OCI-LY7 (cell line): ENCODE measurements at regions not wholly inside any gene's neighbourhood (a gene's known extent, or its start where the extent isn't known, plus 50 kb on each side); places are given as distances from the start of the nearest gene placed in this dataset.

Experiments
- BruUV-seq: library from RNA; stranded (reverse); fragments of 400-500 nt; replicated peaks from 2 replicates; lab custom pipeline; 2021; lab: Mats Ljungman, UMichigan
- CTCF ChIA-PET: fragments of 300-600 bp; sonication (Branson Sonifier 250); formaldehyde crosslinking; loops from one replicate; lab custom pipeline; 2022; ENCODE audit warnings: antibody characterized with exemption; ENCODE audit not compliant: unreplicated experiment; lab: Charles Lee
- POLR2A ChIA-PET: fragments of 300-600 bp; sonication (Branson Sonifier 250); formaldehyde crosslinking; loops from one replicate; lab custom pipeline; 2022; ENCODE audit warnings: antibody characterized with exemption; lab: Charles Lee
- DNase-seq: peaks from one replicate; pipeline ENCODE4 v3.0.0-alpha.2; 2015; ENCODE audit warnings: low spot score
- H2AFZ ChIP-seq: fragments of 200-600 bp; sonication (generic), shearing (Covaris generic); 2 replicates; pipeline ENCODE4 v1.6.1; 2014; ENCODE audit warnings: mild to moderate bottlenecking, antibody characterized with exemption, low read length, moderate library complexity
- H3K27ac ChIP-seq: fragments of 200-600 bp; sonication (generic); 2 replicates; pipeline ENCODE4 v1.5.1; 2014; ENCODE audit warnings: mixed run types, low read depth, mild to moderate bottlenecking, moderate library complexity, low read length, inconsistent platforms; ENCODE audit not compliant: poor library complexity, severe bottlenecking
- H3K36me3 ChIP-seq: fragments of 200-600 bp; sonication (generic); 2 replicates; pipeline ENCODE4 v1.6.1; 2014; ENCODE audit warnings: mild to moderate bottlenecking, antibody characterized with exemption, low read length, moderate library complexity, mixed read lengths; ENCODE audit not compliant: insufficient read depth
- H3K4me1 ChIP-seq: fragments of 200-600 bp; sonication (generic); 2 replicates; pipeline ENCODE4 v1.5.1; 2014; ENCODE audit warnings: mild to moderate bottlenecking, low read length; ENCODE audit not compliant: insufficient read depth, poor library complexity, severe bottlenecking
- H3K4me2 ChIP-seq: fragments of 200-600 bp; sonication (generic); 2 replicates; pipeline ENCODE4 v1.6.1; 2014; ENCODE audit warnings: mild to moderate bottlenecking, low read length
- H3K4me3 ChIP-seq: fragments of 200-600 bp; sonication (generic); 2 replicates; pipeline ENCODE4 v1.5.1; 2014; ENCODE audit warnings: mild to moderate bottlenecking, low read depth, low read length; ENCODE audit not compliant: poor library complexity, severe bottlenecking
- H3K79me2 ChIP-seq: fragments of 200-600 bp; sonication (generic); 2 replicates; pipeline ENCODE4 v1.6.1; 2016; ENCODE audit warnings: low read depth, mild to moderate bottlenecking, low read length, moderate library complexity, mixed read lengths; ENCODE audit not compliant: insufficient read depth
- H3K9me2 ChIP-seq: fragments of 200-600 bp; sonication (generic); 2 replicates; pipeline ENCODE4 v1.6.1; 2016; ENCODE audit warnings: mild to moderate bottlenecking, low read length, mixed read lengths; ENCODE audit not compliant: insufficient read depth
- H3K9me3 ChIP-seq: fragments of 200-600 bp; sonication (generic); 2 replicates; pipeline ENCODE4 v1.6.1; 2014; ENCODE audit warnings: mild to moderate bottlenecking, mixed run types, low read length, mixed read lengths
- H4K20me1 ChIP-seq: fragments of 200-600 bp; sonication (generic); 2 replicates; pipeline ENCODE4 v1.6.1; 2014; ENCODE audit warnings: mild to moderate bottlenecking, antibody characterized with exemption, low read length, moderate library complexity, mixed read lengths; ENCODE audit not compliant: insufficient read depth
- CTCF ChIP-seq: fragments of 200-600 bp; sonication (generic); conservative IDR thresholded peaks from 2 replicates; pipeline ENCODE4 v1.5.1; 2014; ENCODE audit warnings: mild to moderate bottlenecking, antibody characterized with exemption, low read length, moderate library complexity, mixed read lengths
- EZH2phosphoT487 ChIP-seq: fragments of 200-600 bp; sonication (generic); IDR thresholded peaks from 2 replicates; pipeline ENCODE4 v1.6.1; 2018; ENCODE audit warnings: low read depth, borderline replicate concordance, mild to moderate bottlenecking, mixed run types, antibody characterized with exemption, low read length, moderate library complexity, mixed read lengths
- intact Hi-C: fragments of 100-400 bp; cut with micrococcal nuclease; formaldehyde crosslinking; loops from one replicate; pipeline ENCODE4 v1.10.0; 2022; ENCODE audit not compliant: unreplicated experiment

- Histone ChIP-seq H3K9me2 (no peaks in the 10 kb centered on the region), H3K27ac (no peak overlapping the region), H3K79me2 (no peaks in the 10 kb centered on the region), H2AFZ (no peak overlapping the region), H3K36me3 (no peaks in the 10 kb centered on the region), H3K4me2 (no peak overlapping the region), H3K4me1 (no peaks in the 10 kb centered on the region), H4K20me1 (no peaks in the 10 kb centered on the region), H3K9me3 (no peaks in the 10 kb centered on the region), H3K4me3 (no peak overlapping the region)
- POLR2A ChIA-PET, result interaction anchor here (0.6 kb wide), 1 partner anchor 373 kb away, joined by 3 read pairs; no protein-coding TSS in a partner anchor
- BruUV-seq, result no TSS peak
- CTCF ChIA-PET, result no interaction called here
- no peak for DNase-seq
- TF ChIP-seq EZH2phosphoT487 (no peak), CTCF (no peak)
- intact Hi-C loops, result no loop called here
Measured at GRCh38 chr2:175606010-175606841, 395.8 kb downstream of the LNPK start.

- no peak overlapping the region for H3K27ac ChIP-seq
- no peak for TF ChIP-seq EZH2phosphoT487
- TF ChIP-seq CTCF, result no peak
- no peaks in the 10 kb centered on the region for H3K79me2 ChIP-seq
- no peaks in the 10 kb centered on the region for H3K9me2 ChIP-seq
- ChIA-PET CTCF (no interaction called here), POLR2A (no interaction called here)
- H3K4me2 ChIP-seq, result no peak overlapping the region
- H3K4me1 ChIP-seq, result no peaks in the 10 kb centered on the region
- H4K20me1 ChIP-seq, result no peaks in the 10 kb centered on the region
- H2AFZ ChIP-seq, result no peak overlapping the region
- no peak for DNase-seq
- H3K9me3 ChIP-seq, result no peaks in the 10 kb centered on the region
- no peaks in the 10 kb centered on the region for H3K36me3 ChIP-seq
- intact Hi-C loops, result no loop called here
- H3K4me3 ChIP-seq, result no peak overlapping the region
- BruUV-seq, result no TSS peak
Measured at GRCh38 chr2:175605640-175606009, 396.4 kb downstream of the LNPK start.

- DNase-seq, result no peak
- H3K9me2 ChIP-seq, result no peaks in the 10 kb centered on the region
- TF ChIP-seq CTCF, result no peak
- TF ChIP-seq EZH2phosphoT487, result no peak
- CTCF ChIA-PET, result no interaction called here
- no peak overlapping the region for H3K27ac ChIP-seq
- no peak overlapping the region for H2AFZ ChIP-seq
- POLR2A ChIA-PET, result interaction anchor here (1.0 kb wide), 1 partner anchor 31 kb away, joined by 3 read pairs; no protein-coding TSS in a partner anchor
- H4K20me1 ChIP-seq, result no peaks in the 10 kb centered on the region
- intact Hi-C loops, result no loop called here
- BruUV-seq, result no TSS peak
- H3K4me3 ChIP-seq, result no peak overlapping the region
- H3K36me3 ChIP-seq, result no peaks in the 10 kb centered on the region
- no peak overlapping the region for H3K4me2 ChIP-seq
- H3K9me3 ChIP-seq, result no peaks in the 10 kb centered on the region
- H3K4me1 ChIP-seq, result no peaks in the 10 kb centered on the region
- no peaks in the 10 kb centered on the region for H3K79me2 ChIP-seq
Measured at GRCh38 chr2:175601969-175602368, 400.1 kb downstream of the LNPK start.
